RWPE2 (cell line): ENCODE measurements at regions not wholly inside any gene's neighbourhood (a gene's known extent, or its start where the extent isn't known, plus 50 kb on each side); places are given as distances from the start of the nearest gene placed in this dataset.

Experiments used
- ATAC-seq: fragments of 200-7000 bp; cut with Tn5 transposase; 3 replicates; pipeline ENCODE4 v1.9.1; 2021; ENCODE audit warnings: low read depth
- DNase-seq: peaks from one replicate; pipeline ENCODE4 v3.0.0-alpha.2; 2020; ENCODE audit warnings: low spot score
- H3K27ac ChIP-seq: fragments of 450-650 bp; 2 replicates; pipeline ENCODE4 v1.5.1; 2017; ENCODE audit warnings: mild to moderate bottlenecking; ENCODE audit not compliant: poor library complexity, severe bottlenecking
- H3K27me3 ChIP-seq: fragments of 250-450 bp; sonication (Bioruptor Pico); 2 replicates; pipeline ENCODE4 v1.5.1; 2021; ENCODE audit warnings: mild to moderate bottlenecking, moderate library complexity; ENCODE audit not compliant: insufficient read depth, poor library complexity, severe bottlenecking
- H3K36me3 ChIP-seq: fragments of 250-450 bp; sonication (Bioruptor Pico); 2 replicates; pipeline ENCODE4 v1.5.1; 2020; ENCODE audit warnings: low read depth, mild to moderate bottlenecking, moderate library complexity
- H3K4me1 ChIP-seq: fragments of 250-450 bp; sonication (Bioruptor Pico); 2 replicates; pipeline ENCODE4 v1.5.1; 2021; ENCODE audit warnings: mild to moderate bottlenecking, moderate library complexity; ENCODE audit not compliant: insufficient read depth, poor library complexity, severe bottlenecking
- H3K4me3 ChIP-seq: fragments of 250-450 bp; sonication (Bioruptor Pico); 2 replicates; pipeline ENCODE4 v1.5.1; 2021; ENCODE audit warnings: mild to moderate bottlenecking, moderate library complexity; ENCODE audit not compliant: severe bottlenecking
- H3K9me3 ChIP-seq: fragments of 250-450 bp; sonication (Bioruptor Pico); 2 replicates; pipeline ENCODE4 v1.5.1; 2021; ENCODE audit warnings: mild to moderate bottlenecking, moderate library complexity; ENCODE audit not compliant: severe bottlenecking
- CTCF ChIP-seq: fragments of 450-650 bp; IDR thresholded peaks from one replicate; pipeline ENCODE4 v1.5.1; 2017; ENCODE audit warnings: mild to moderate bottlenecking, moderate library complexity; ENCODE audit not compliant: poor library complexity, severe bottlenecking

GRCh38 chr15:53046153-53046790 is 256.1 kb upstream of the ONECUT1 start:
- H3K4me3 ChIP-seq, result no peak overlapping the region
- no peaks in the 10 kb centered on the region for H3K9me3 ChIP-seq
- no peaks in the 10 kb centered on the region for H3K4me1 ChIP-seq
- H3K36me3 ChIP-seq, result no peaks in the 10 kb centered on the region
- no peak overlapping the region for H3K27ac ChIP-seq
- TF ChIP-seq CTCF, result no peak
- H3K27me3 ChIP-seq, result no peaks in the 10 kb centered on the region
- ATAC-seq (no peak), DNase-seq (no peak)

DNA sequence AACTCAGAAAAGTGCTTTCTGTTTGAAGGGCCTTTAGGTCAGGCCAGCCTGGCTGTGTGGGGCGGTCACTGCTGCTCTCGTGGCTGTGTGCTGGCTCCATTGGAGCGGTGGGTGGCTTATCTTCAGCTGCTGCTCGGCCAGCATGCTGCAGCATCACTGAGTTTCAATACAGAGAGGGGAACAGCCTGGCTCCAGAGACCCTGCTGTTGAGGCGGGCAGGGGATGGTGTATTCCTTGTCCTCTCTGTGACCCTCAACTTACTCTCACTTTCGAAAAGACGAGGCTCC is 248.5 kb upstream of the ONECUT1 start:
- ATAC-seq (no peak), DNase-seq (no peak)
- Histone ChIP-seq H3K9me3 (no peaks in the 10 kb centered on the region), H3K27me3 (peaks cover 11% of the 10 kb centered on the region), H3K27ac (no peak overlapping the region), H3K36me3 (no peaks in the 10 kb centered on the region), H3K4me1 (no peaks in the 10 kb centered on the region), H3K4me3 (no peak overlapping the region)
- no peak for TF ChIP-seq CTCF

DNA sequence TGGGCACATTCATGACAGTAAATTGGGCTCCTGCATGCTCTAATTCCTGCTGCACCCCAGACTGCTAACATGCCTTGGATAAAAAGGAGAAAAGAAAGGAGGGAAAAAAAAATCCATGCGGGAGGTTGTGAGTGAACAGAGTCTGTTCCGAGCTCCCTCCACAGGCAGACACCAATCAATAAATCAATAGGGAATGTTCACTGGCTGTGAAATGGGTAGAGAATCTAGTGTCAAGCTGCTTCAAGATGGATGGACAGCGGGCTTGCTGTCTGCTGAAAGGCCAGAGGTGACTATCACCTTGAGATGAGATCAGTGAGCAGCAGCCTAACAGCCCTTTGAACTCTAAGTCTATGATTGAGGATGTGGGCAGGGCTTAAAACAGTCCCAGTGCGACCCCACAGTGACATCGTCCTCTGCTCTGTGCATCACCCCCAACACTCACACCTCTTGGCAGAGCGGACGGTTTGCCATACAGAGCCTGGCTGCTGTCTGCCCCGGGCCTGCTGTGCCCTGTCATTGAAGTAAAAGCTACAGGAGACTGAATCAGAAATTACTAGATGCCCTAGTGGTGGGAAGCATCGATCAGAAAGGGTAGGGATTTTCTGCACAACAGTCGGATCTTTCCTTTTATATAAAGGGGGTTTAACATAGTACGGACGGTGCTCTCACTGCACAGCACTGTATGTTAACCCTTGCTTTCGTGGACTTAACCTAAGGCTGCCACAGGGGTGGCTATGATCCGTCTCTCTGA is 247.9 kb upstream of the ONECUT1 start:
- no peak overlapping the region for H3K4me3 ChIP-seq
- H3K36me3 ChIP-seq, result no peaks in the 10 kb centered on the region
- ATAC-seq (peak; percentile 14; the same call in 1 of the 3 replicates), DNase-seq (no peak)
- TF ChIP-seq CTCF, result no peak
- H3K27ac ChIP-seq, result no peak overlapping the region
- no peaks in the 10 kb centered on the region for H3K4me1 ChIP-seq
- H3K9me3 ChIP-seq, result no peaks in the 10 kb centered on the region
- peaks cover 11% of the 10 kb centered on the region for H3K27me3 ChIP-seq

- no peaks in the 10 kb centered on the region for H3K4me1 ChIP-seq
- H3K9me3 ChIP-seq, result no peaks in the 10 kb centered on the region
- H3K27ac ChIP-seq, result no peak overlapping the region
- H3K4me3 ChIP-seq, result no peak overlapping the region
- DNase-seq (no peak), ATAC-seq (no peak)
- TF ChIP-seq CTCF, result no peak
- H3K36me3 ChIP-seq, result no peaks in the 10 kb centered on the region
- peaks cover 11% of the 10 kb centered on the region for H3K27me3 ChIP-seq
These were observed 246.5 kb upstream of the ONECUT1 start for GRCh38 chr15:53036641-53037040.

DNA sequence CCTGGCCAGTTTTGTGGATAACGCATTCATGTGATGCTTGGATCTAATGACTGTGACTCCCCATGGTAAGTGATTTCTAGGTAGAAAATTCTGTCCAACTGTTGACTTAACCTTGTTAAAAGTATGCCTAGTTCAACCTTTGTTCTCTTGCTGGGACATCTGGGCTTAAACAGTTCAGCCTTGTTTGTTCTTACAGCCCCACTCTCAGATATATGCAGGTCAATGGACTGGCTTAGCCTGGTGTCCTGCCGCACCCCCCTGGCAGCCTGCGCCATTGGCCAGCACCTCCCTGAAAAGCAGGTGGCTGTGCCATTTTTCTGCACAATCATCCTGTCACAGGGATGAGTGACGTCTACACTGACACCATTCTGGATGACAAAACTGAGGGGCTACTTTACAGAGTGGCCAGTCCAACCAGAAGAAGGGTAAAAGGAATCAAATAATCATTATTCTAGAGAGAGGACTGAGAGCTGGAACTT is 244.7 kb upstream of the ONECUT1 start:
- DNase-seq, result no peak
- no peak for TF ChIP-seq CTCF
- no peak overlapping the region for H3K27ac ChIP-seq
- ATAC-seq, result no peak
- no peaks in the 10 kb centered on the region for H3K36me3 ChIP-seq
- no peaks in the 10 kb centered on the region for H3K9me3 ChIP-seq
- peaks cover 11% of the 10 kb centered on the region for H3K27me3 ChIP-seq
- H3K4me1 ChIP-seq, result no peaks in the 10 kb centered on the region
- no peak overlapping the region for H3K4me3 ChIP-seq
